ENCODE measurements at regions not wholly inside any gene's neighbourhood (a gene's known extent, or its start where the extent isn't known, plus 50 kb on each side); places are given as distances from the start of the nearest gene placed in this dataset.

- TF ChIP-seq CTCF (IDR thresholded peaks at IDR 0.05) (no peak), POLR2A (IDR thresholded peaks at IDR 0.05) (no peak)
Measured at GRCh38 chr5:111615054-111615453, 102.7 kb upstream of the STARD4 start.
